ENCODE measurements at regions not wholly inside any gene's neighbourhood (a gene's known extent, or its start where the extent isn't known, plus 50 kb on each side); places are given as distances from the start of the nearest gene placed in this dataset.

- TF ChIP-seq CTCF (IDR thresholded peaks at IDR 0.05; ENCODE audit: low read depth, low read length, missing control alignments) = no peak
- H3K36me3 ChIP-seq (replicated peaks) = no peaks in the 10 kb centered on the region
- H3K27me3 ChIP-seq (replicated peaks) = no peaks in the 10 kb centered on the region
- DNase-seq = no peak
- in situ Hi-C loops (cut with HindIII; ENCODE audit: low pct_ligation_motif_present, low sequenced_read_pairs) = no loop called here
- H3K27ac ChIP-seq = no peak overlapping the region
- no peak overlapping the region for H3K4me3 ChIP-seq (ENCODE audit: low read depth, low read length)
Observed at GRCh38 chr2:220162320-220162719, 534.9 kb downstream of the SLC4A3 start.

GRCh38 chr2:220163486-220163885 is 536.1 kb downstream of the SLC4A3 start:
- TF ChIP-seq CTCF (IDR thresholded peaks at IDR 0.05; ENCODE audit: low read depth, low read length, missing control alignments) = no peak
- in situ Hi-C loops (cut with HindIII; ENCODE audit: low pct_ligation_motif_present, low sequenced_read_pairs) = no loop called here
- DNase-seq = peak; percentile 10

GRCh38 chr2:220165401-220165800 is 538.0 kb downstream of the SLC4A3 start:
- TF ChIP-seq CTCF (IDR thresholded peaks at IDR 0.05; ENCODE audit: low read depth, low read length, missing control alignments) = no peak
- Histone ChIP-seq H3K27ac (no peak overlapping the region), H3K27me3 (replicated peaks) (no peaks in the 10 kb centered on the region), H3K4me3 (ENCODE audit: low read depth, low read length) (no peak overlapping the region), H3K36me3 (replicated peaks) (no peaks in the 10 kb centered on the region)
- in situ Hi-C loops (cut with HindIII; ENCODE audit: low pct_ligation_motif_present, low sequenced_read_pairs) = no loop called here
- DNase-seq = no peak

More at GRCh38 chr2:220163486-220163885, 536.1 kb downstream of the SLC4A3 start:
- Histone ChIP-seq H3K4me3 (ENCODE audit: low read depth, low read length) (no peak overlapping the region), H3K27me3 (replicated peaks) (no peaks in the 10 kb centered on the region), H3K27ac (no peak overlapping the region), H3K36me3 (replicated peaks) (no peaks in the 10 kb centered on the region)

- no peak for TF ChIP-seq CTCF (IDR thresholded peaks at IDR 0.05; ENCODE audit: low read depth, low read length, missing control alignments)
- Histone ChIP-seq H3K4me3 (ENCODE audit: low read depth, low read length) (no peak overlapping the region), H3K27ac (no peak overlapping the region), H3K36me3 (replicated peaks) (no peaks in the 10 kb centered on the region), H3K27me3 (replicated peaks) (no peaks in the 10 kb centered on the region)
- DNase-seq = no peak
- in situ Hi-C loops (cut with HindIII; ENCODE audit: low pct_ligation_motif_present, low sequenced_read_pairs) = no loop called here
Observed at GRCh38 chr2:220166616-220167015, 539.2 kb downstream of the SLC4A3 start.

- Histone ChIP-seq H3K27ac (no peak overlapping the region), H3K4me3 (ENCODE audit: low read depth, low read length) (no peak overlapping the region), H3K27me3 (replicated peaks) (no peaks in the 10 kb centered on the region), H3K36me3 (replicated peaks) (no peaks in the 10 kb centered on the region)
- in situ Hi-C loops (cut with HindIII; ENCODE audit: low pct_ligation_motif_present, low sequenced_read_pairs) = no loop called here
- no peak for DNase-seq
- no peak for TF ChIP-seq CTCF (IDR thresholded peaks at IDR 0.05; ENCODE audit: low read depth, low read length, missing control alignments)
Observed at GRCh38 chr2:220167956-220168355, 540.5 kb downstream of the SLC4A3 start.

- in situ Hi-C loops (cut with HindIII; ENCODE audit: low pct_ligation_motif_present, low sequenced_read_pairs) = no loop called here
- DNase-seq = no peak
- no peak for TF ChIP-seq CTCF (IDR thresholded peaks at IDR 0.05; ENCODE audit: low read depth, low read length, missing control alignments)
- H3K36me3 ChIP-seq (replicated peaks) = no peaks in the 10 kb centered on the region
- H3K4me3 ChIP-seq (ENCODE audit: low read depth, low read length) = no peak overlapping the region
- H3K27ac ChIP-seq = no peak overlapping the region
- H3K27me3 ChIP-seq (replicated peaks) = no peaks in the 10 kb centered on the region
Observed at GRCh38 chr2:220168891-220169546, 541.6 kb downstream of the SLC4A3 start.
